ENCODE measurements at regions not wholly inside any gene's neighbourhood (a gene's known extent, or its start where the extent isn't known, plus 50 kb on each side); places are given as distances from the start of the nearest gene placed in this dataset.

DNA sequence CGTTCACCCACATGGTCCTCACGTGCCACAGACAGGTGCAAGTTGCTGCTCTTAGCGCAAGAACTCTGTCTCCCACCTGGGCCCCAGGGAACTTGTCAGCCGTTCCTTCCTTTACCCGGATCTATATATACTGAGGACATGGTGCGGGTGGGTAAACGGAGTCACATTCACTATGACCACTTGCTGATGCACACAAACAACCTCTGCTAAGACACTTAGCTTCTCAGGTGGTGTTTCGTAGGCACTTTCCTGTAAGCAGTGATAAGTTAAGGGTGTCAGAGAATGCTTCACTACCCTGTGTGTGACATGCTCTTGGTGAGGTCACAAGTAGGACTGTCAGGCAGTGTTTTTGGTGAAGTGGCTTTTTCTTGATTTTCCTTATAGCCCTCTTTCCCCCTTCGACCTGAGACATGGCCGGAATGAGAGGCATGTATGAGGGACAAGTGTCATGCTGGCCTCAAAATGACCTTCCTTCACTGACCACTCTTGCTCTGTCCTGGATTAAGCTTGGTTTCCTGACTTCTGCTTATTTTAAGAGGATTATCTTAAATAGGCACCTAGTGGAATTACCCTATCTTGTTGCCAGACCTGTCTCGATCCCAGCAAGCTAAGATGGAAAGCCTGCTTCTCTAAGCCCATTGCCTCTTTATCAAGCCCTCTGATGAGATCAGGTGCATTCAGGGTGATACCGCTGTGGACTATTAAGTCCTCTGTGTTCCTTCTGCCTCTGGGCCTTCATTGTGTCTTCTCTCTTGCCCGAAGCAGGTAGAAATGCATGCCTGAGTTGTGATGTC, 97.1 kb upstream of the CELF4 start:
- no peak overlapping the region for H3K4me3 ChIP-seq (ENCODE audit: low read depth, low read length)
- no peak for DNase-seq (ENCODE audit: low read depth)

DNA sequence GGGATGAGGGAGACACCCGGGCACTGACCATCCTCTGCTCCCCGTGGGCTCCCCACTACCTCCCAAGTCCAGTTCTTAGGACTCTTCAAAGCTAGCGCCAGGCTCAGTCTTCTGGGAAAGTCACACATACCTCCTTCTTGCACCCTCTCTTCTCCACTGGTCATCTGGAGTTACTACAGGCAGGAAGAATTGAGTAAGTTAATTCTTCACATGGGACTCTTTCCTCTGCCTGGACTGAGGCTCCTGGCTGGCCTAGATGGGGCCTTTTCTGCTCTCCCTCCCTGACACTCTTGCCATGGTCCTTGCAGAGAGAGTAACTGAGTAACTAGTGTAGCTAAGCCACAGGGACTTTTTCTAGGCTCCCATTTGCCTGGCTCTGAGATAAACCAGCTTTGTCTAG, 96.5 kb upstream of the CELF4 start:
- no peak for DNase-seq (ENCODE audit: low read depth)
- H3K4me3 ChIP-seq (ENCODE audit: low read depth, low read length), result no peak overlapping the region

DNA sequence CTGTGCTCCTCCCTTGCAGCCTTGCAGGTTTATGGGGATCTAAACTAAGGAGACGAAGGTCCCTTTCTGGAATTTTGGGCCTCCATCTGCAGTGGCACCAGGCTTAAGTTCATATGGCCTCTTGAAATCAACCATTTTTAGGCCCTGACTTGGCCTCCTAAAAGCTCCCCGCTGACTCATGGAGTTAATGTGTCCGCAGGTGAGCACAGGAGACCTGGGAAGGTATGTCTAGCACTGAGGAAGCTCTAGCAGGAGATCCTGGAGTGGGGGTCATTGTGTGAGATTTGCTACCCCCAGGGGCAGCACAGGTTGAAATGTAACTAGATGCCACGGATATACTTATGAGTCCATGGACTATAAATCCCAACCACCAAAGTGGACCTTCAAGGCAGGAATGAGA, 95.9 kb upstream of the CELF4 start:
- DNase-seq (ENCODE audit: low read depth), result no peak
- no peak overlapping the region for H3K4me3 ChIP-seq (ENCODE audit: low read depth, low read length)

GRCh38 chr18:37661061-37661460, 95.5 kb upstream of the CELF4 start:
- no peak overlapping the region for H3K4me3 ChIP-seq (ENCODE audit: low read depth, low read length)
- DNase-seq (ENCODE audit: low read depth), result no peak

GRCh38 chr18:37660658-37661057, 95.1 kb upstream of the CELF4 start:
- no peak overlapping the region for H3K4me3 ChIP-seq (ENCODE audit: low read depth, low read length)
- no peak for DNase-seq (ENCODE audit: low read depth)

- no peak overlapping the region for H3K4me3 ChIP-seq (ENCODE audit: low read depth, low read length)
- DNase-seq (ENCODE audit: low read depth), result no peak
These were observed 94.3 kb upstream of the CELF4 start for GRCh38 chr18:37659906-37660305.

- H3K4me3 ChIP-seq (ENCODE audit: low read depth, low read length), result no peak overlapping the region
- DNase-seq (ENCODE audit: low read depth), result no peak
These were observed 93.3 kb upstream of the CELF4 start for GRCh38 chr18:37658894-37659293.

GRCh38 chr18:37657493-37657892, 91.9 kb upstream of the CELF4 start:
- no peak overlapping the region for H3K4me3 ChIP-seq (ENCODE audit: low read depth, low read length)
- DNase-seq (ENCODE audit: low read depth), result no peak

- no peak for DNase-seq (ENCODE audit: low read depth)
- H3K4me3 ChIP-seq (ENCODE audit: low read depth, low read length), result no peak overlapping the region
These were observed 89.3 kb upstream of the CELF4 start for GRCh38 chr18:37654731-37655369.

GRCh38 chr18:37654034-37654433, 88.4 kb upstream of the CELF4 start:
- no peak overlapping the region for H3K4me3 ChIP-seq (ENCODE audit: low read depth, low read length)
- DNase-seq (ENCODE audit: low read depth), result no peak

- DNase-seq (ENCODE audit: low read depth), result no peak
- H3K4me3 ChIP-seq (ENCODE audit: low read depth, low read length), result no peak overlapping the region
These were observed 88.0 kb upstream of the CELF4 start for GRCh38 chr18:37653618-37654017.

- no peak for DNase-seq (ENCODE audit: low read depth)
- no peak overlapping the region for H3K4me3 ChIP-seq (ENCODE audit: low read depth, low read length)
These were observed 84.3 kb upstream of the CELF4 start for GRCh38 chr18:37649930-37650329.

DNA sequence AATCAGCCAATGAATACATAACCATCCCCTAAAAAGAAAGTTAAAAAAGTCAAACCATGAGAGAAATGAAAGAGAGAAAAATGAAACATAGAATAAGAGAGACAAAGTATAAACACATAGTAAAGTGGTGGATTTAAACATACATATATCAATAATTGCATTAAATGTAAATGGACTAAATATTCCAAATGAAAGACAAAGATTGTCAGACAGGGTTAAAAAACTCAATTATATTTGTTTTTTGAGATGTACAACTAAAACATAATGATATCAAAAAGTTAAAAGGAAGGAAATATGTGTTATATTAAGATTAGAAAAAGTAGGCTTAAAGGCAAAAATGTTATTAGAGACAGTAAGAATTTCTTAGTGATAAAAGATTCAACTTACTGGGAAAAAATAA, 83.8 kb upstream of the CELF4 start:
- no peak overlapping the region for H3K4me3 ChIP-seq (ENCODE audit: low read depth, low read length)
- no peak for DNase-seq (ENCODE audit: low read depth)

DNA sequence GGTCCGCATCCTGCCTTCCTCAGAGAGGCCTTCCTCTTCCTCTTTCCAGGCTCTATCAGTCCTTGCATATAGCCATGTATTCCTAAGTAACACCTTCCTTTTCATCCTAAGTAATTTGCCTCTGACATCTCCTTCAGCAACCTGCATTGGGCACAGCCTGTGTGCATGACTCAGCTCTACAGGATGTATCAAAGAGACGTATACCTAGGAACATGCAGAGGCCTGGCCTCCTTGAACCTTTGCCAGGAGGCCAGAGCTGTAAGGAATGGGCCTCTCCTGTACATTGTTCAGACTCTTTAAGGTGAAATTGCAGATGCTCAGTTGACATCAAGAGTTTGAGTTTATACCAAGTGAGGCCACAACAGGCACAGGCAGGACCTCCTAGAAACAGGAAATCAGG, 76.0 kb upstream of the CELF4 start:
- no peak for DNase-seq (ENCODE audit: low read depth)

DNA sequence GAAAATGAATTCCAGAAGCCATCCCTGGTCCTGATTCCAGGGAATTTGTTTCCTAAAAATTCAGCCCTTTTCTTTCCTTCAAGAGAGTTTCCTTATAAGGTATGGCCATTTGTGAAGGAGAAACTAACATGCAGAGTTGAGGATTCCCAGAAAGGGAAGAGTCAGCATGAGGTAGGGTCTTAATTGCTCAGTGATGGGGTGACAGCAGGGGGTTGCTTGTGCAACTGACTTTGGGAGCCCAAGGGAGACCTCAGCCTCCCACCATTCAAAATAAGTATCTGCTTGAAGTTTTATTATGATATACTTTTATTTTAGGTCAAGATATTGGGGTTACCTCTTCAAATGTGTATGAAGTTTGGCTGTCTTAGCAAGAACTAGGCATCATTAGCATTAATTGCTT, 74.9 kb upstream of the CELF4 start:
- no peak for DNase-seq (ENCODE audit: low read depth)
- H3K4me3 ChIP-seq (ENCODE audit: low read depth, low read length), result no peak overlapping the region

More for the DNA sequence above, 76.0 kb upstream of the CELF4 start:
- H3K4me3 ChIP-seq (ENCODE audit: low read depth, low read length), result no peak overlapping the region

- DNase-seq (ENCODE audit: low read depth), result no peak
- no peak overlapping the region for H3K4me3 ChIP-seq (ENCODE audit: low read depth, low read length)
These were observed 74.2 kb upstream of the CELF4 start for GRCh38 chr18:37639846-37640245.

GRCh38 chr18:37637478-37637850, 71.9 kb upstream of the CELF4 start:
- no peak for DNase-seq (ENCODE audit: low read depth)
- no peak overlapping the region for H3K4me3 ChIP-seq (ENCODE audit: low read depth, low read length)

GRCh38 chr18:37636831-37637477, 71.4 kb upstream of the CELF4 start:
- no peak overlapping the region for H3K4me3 ChIP-seq (ENCODE audit: low read depth, low read length)
- no peak for DNase-seq (ENCODE audit: low read depth)

DNA sequence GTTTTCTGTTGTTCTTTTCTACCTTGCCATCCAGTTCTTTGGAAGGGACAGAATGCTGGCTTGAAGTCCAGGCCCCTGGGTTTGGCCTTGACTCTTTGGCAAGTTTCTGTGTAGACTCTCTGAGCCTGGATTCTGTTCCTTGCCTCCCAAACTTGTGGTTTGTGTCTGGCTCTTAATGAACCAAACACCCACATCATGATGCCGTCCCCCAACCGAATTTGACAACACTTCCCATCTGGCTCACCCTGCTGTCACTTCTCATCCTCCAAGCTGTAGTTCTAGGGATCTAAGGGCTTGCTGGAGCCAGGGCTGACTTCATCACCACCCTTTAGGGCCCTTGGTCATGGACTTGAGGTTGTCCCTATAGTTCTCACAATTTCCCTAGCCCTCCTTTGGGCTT, 68.9 kb upstream of the CELF4 start:
- DNase-seq (ENCODE audit: low read depth), result no peak

DNA sequence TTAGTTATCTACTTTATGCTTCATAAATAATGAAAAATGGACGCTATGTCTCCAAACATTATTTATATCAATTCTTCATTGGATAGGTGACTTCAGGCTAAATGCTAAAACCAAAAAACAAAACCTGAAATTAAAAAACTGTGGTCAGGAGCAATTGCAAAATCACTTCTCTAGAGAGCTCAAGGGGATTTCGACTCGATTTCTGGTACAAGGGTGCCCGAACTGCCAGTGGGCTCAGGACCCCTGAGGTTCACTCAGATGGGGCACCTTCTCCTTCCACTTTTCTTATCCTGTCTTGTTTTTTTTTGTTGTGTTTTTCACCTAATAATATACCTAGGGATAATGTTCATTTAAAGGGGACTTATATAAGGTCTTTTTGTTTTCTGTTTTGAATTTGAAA, 65.8 kb upstream of the CELF4 start:
- no peak overlapping the region for H3K4me3 ChIP-seq (ENCODE audit: low read depth, low read length)
- DNase-seq (ENCODE audit: low read depth), result no peak

More for the DNA sequence above, 68.9 kb upstream of the CELF4 start:
- H3K4me3 ChIP-seq (ENCODE audit: low read depth, low read length), result no peak overlapping the region

GRCh38 chr18:37630334-37630733, 64.7 kb upstream of the CELF4 start:
- H3K4me3 ChIP-seq (ENCODE audit: low read depth, low read length), result no peak overlapping the region

More at GRCh38 chr18:37630334-37630733, 64.7 kb upstream of the CELF4 start:
- DNase-seq (ENCODE audit: low read depth), result no peak

All from skeletal muscle cell (primary cell).